A549 (cell line): ENCODE measurements at regions not wholly inside any gene's neighbourhood (a gene's known extent, or its start where the extent isn't known, plus 50 kb on each side); places are given as distances from the start of the nearest gene placed in this dataset.

ENCODE experiments used
- ATAC-seq, 2 experiments: fragments of 200-7000 bp in 1 of 2; fragments of >200 bp in 1 of 2; cut with Nextera tagmentation in 1 of 2; cut with Tn5 transposase in 1 of 2; 3 replicates each; pipeline versions ENCODE4 v1.8.0 to v1.9.1; 2018 to 2020; ENCODE audit warnings: mild to moderate bottlenecking in 1 of 2, moderate library complexity in 1 of 2
- CTCF ChIA-PET: fragments of 300-600 bp; sonication (Branson Sonifier 250); formaldehyde crosslinking; extraction: SDS; loops from one replicate; lab custom pipeline; 2021; ENCODE audit warnings: antibody characterized with exemption, inconsistent platforms; lab: Yijun Ruan, JAX
- POLR2A ChIA-PET: fragments of 350-600 bp; formaldehyde crosslinking; extraction: SDS; loops from one replicate; lab custom pipeline; 2021; ENCODE audit warnings: antibody characterized with exemption, inconsistent platforms; lab: Yijun Ruan, JAX
- DNase-seq, 2 experiments: peaks; one replicate each; pipeline versions ENCODE4 v3.0.0 to v3.0.0-alpha.2; 2011 to 2016; ENCODE audit warnings: low read depth in 1 of 2, low spot score in 1 of 2
- FAIRE-seq: peaks from 2 replicates; lab custom pipeline; 2011; peaks lifted over from hg19 to GRCh38; lab: Jason Lieb, UNC
- H3K27ac ChIP-seq, 2 experiments: fragments of >200 bp; sonication (Bioruptor Twin); formaldehyde crosslinking; 3 replicates each; pipeline ENCODE4 v1.5.1; 2016 to 2017
- H3K4me1 ChIP-seq: fragments of >200 bp; sonication (Bioruptor Twin); formaldehyde crosslinking; 3 replicates; pipeline ENCODE4 v1.6.1; 2016
- H3K4me2 ChIP-seq: fragments of >200 bp; sonication (Bioruptor Twin); formaldehyde crosslinking; 3 replicates; pipeline ENCODE4 v1.6.1; 2016
- H3K4me3 ChIP-seq: fragments of >200 bp; sonication (Bioruptor Twin); formaldehyde crosslinking; 3 replicates; pipeline ENCODE4 v1.5.1; 2016
- H3K9me3 ChIP-seq: fragments of >200 bp; sonication (Bioruptor Twin); formaldehyde crosslinking; 3 replicates; pipeline ENCODE4 v1.6.1; 2016
- BCL3 ChIP-seq: fragments of >200 bp; sonication (Bioruptor Twin); formaldehyde crosslinking; IDR thresholded peaks from 3 replicates; pipeline ENCODE4 v1.6.1; 2016
- BHLHE40 ChIP-seq: IDR thresholded peaks from 2 replicates; pipeline ENCODE4 v1.6.1; 2012; ENCODE audit warnings: low read depth, low read length, inconsistent platforms
- CBX2 ChIP-seq: fragments of 200-600 bp; sonication (generic); IDR thresholded peaks from 2 replicates; pipeline ENCODE4 v1.6.1; 2016; ENCODE audit warnings: low read depth, mild to moderate bottlenecking, borderline replicate concordance
- CHD2 ChIP-seq: fragments of 150-350 bp; IDR thresholded peaks from 2 replicates; pipeline ENCODE4 v1.6.1; 2014; ENCODE audit warnings: low read length; ENCODE audit not compliant: partially characterized antibody
- E2F6 ChIP-seq: IDR thresholded peaks from 2 replicates; pipeline ENCODE4 v1.6.1; 2012; ENCODE audit warnings: low read depth, borderline replicate concordance
- EHF ChIP-seq: fragments of 250-450 bp; sonication (Bioruptor Pico); IDR thresholded peaks from 2 replicates; pipeline ENCODE4 v1.5.0; 2020; ENCODE audit warnings: mild to moderate bottlenecking
- ELK1 ChIP-seq: fragments of 150-350 bp; IDR thresholded peaks from 2 replicates; pipeline ENCODE4 v1.6.1; 2014; ENCODE audit warnings: low read depth, mild to moderate bottlenecking, low read length
- FOSL2 ChIP-seq, 2 experiments: fragments of 450-650 bp in 1 of 2; fragments of >200 bp in 1 of 2; sonication (Bioruptor Twin) in 1 of 2; formaldehyde crosslinking; IDR thresholded peaks; 2 replicates each; pipeline versions ENCODE4 v1.5.0 to v1.6.1; 2016 to 2020; ENCODE audit warnings: mild to moderate bottlenecking in 1 of 2, moderate library complexity in 1 of 2
- HDAC2 ChIP-seq: fragments of 200-600 bp; sonication (generic); IDR thresholded peaks from 2 replicates; pipeline ENCODE4 v1.6.1; 2016
- HOXA7 ChIP-seq: fragments of 250-450 bp; sonication (Bioruptor Pico); IDR thresholded peaks from 2 replicates; pipeline ENCODE4 v1.5.0; 2020; ENCODE audit warnings: mild to moderate bottlenecking, moderate library complexity
- JUNB ChIP-seq: fragments of >200 bp; sonication (Bioruptor Twin); formaldehyde crosslinking; IDR thresholded peaks from 2 replicates; pipeline ENCODE4 v1.6.1; 2016
- MAFK ChIP-seq: fragments of 450-650 bp; IDR thresholded peaks from 2 replicates; pipeline ENCODE4 v1.6.1; 2014; ENCODE audit not compliant: partially characterized antibody
- NFE2L2 ChIP-seq: fragments of 150-350 bp; conservative IDR thresholded peaks from 2 replicates; pipeline ENCODE4 v1.6.1; 2014; ENCODE audit warnings: low read length
- PHF8 ChIP-seq: fragments of 200-600 bp; sonication (generic); IDR thresholded peaks from 2 replicates; pipeline ENCODE4 v1.6.1; 2016; ENCODE audit warnings: low read depth, mild to moderate bottlenecking, antibody characterized with exemption, moderate library complexity, borderline replicate concordance
- RAD21 ChIP-seq, 2 experiments: fragments of >200 bp in 1 of 2; sonication (Bioruptor Twin) in 1 of 2; formaldehyde crosslinking in 1 of 2; IDR thresholded peaks in 1 of 2; conservative IDR thresholded peaks in 1 of 2; 2 replicates in 1 of 2; 3 replicates in 1 of 2; pipeline ENCODE4 v1.6.1; 2012 to 2018; ENCODE audit warnings: inconsistent platforms in 1 of 2
- RARB ChIP-seq: fragments of 250-450 bp; sonication (Bioruptor Pico); IDR thresholded peaks from 2 replicates; pipeline ENCODE4 v1.8.0; 2021; ENCODE audit warnings: mild to moderate bottlenecking, moderate library complexity
- RFX5 ChIP-seq: fragments of 450-650 bp; IDR thresholded peaks from 2 replicates; pipeline ENCODE4 v1.7.1; 2014; ENCODE audit warnings: antibody characterized with exemption, mild to moderate bottlenecking, moderate library complexity
- TFCP2L1 ChIP-seq: fragments of 250-450 bp; sonication (Bioruptor Pico); IDR thresholded peaks from 2 replicates; pipeline ENCODE4 v1.5.0; 2021; ENCODE audit warnings: mild to moderate bottlenecking
- ZC3H11A ChIP-seq: fragments of 450-650 bp; IDR thresholded peaks from 2 replicates; pipeline ENCODE4 v1.6.1; 2014; ENCODE audit warnings: antibody characterized with exemption, mild to moderate bottlenecking
- ZFP36 ChIP-seq: fragments of 450-650 bp; IDR thresholded peaks from 2 replicates; pipeline ENCODE4 v1.6.1; 2014; ENCODE audit warnings: borderline replicate concordance; ENCODE audit not compliant: partially characterized antibody
- ZSCAN20 ChIP-seq: fragments of 250-450 bp; sonication (Bioruptor Pico); IDR thresholded peaks from 2 replicates; pipeline ENCODE4 v1.8.0; 2022; ENCODE audit warnings: mild to moderate bottlenecking, moderate library complexity
- WGBS: methylation state at CpG from one replicate; pipeline ENCODE4 v1.1.6; 2017; ENCODE audit errors: missing lambda C conversion rate; 5-methylcytosine and 5-hydroxymethylcytosine counted together
- TF ChIP-seq, protein P1 (sequence below): fragments of >200 bp; sonication (Bioruptor Twin); formaldehyde crosslinking; IDR thresholded peaks from 3 replicates; pipeline ENCODE4 v1.5.1; 2016

- FAIRE-seq = no peak
- no peak for DNase-seq
- no peaks in the 10 kb centered on the region for H3K9me3 ChIP-seq
- 10% methylated on average over 7 of the region's 7 CpGs for WGBS
- no peak for TF ChIP-seq PHF8
- TF ChIP-seq ELK1 = no peak
- TF ChIP-seq TFCP2L1 = no peak
- no peak for TF ChIP-seq CHD2
- no peak for TF ChIP-seq EHF (CRISPR knock-in tag)
- TF ChIP-seq RAD21 (conservative IDR thresholded peaks at IDR 0.05 in 1 of 2, IDR thresholded peaks at IDR 0.05 in 1 of 2) = no peak
- no peak for TF ChIP-seq E2F6
- no peak overlapping the region for H3K4me2 ChIP-seq
- no peaks in the 10 kb centered on the region for H3K4me1 ChIP-seq
- no peak for ATAC-seq
- H3K4me3 ChIP-seq = no peak overlapping the region
- ChIA-PET CTCF (interaction anchor here (1.2 kb wide), 1 partner anchor 34 kb away, joined by 3 read pairs; no protein-coding TSS in a partner anchor), POLR2A (no interaction called here)
- H3K27ac ChIP-seq = no peak overlapping the region
Observed at GRCh38 chr4:18935659-18936345, 914.2 kb upstream of the LCORL start.

- ChIA-PET POLR2A (no interaction called here), CTCF (no interaction called here)
- Histone ChIP-seq H3K27ac (no peak overlapping the region), H3K4me1 (no peaks in the 10 kb centered on the region), H3K9me3 (no peaks in the 10 kb centered on the region), H3K4me2 (no peak overlapping the region), H3K4me3 (no peak overlapping the region)
- WGBS = 2% methylated on average over 4 of the region's 4 CpGs
- DNase-seq (no peak), ATAC-seq (no peak), FAIRE-seq (no peak)
- TF ChIP-seq MAFK (no peak), ZSCAN20 (CRISPR knock-in tag) (no peak), HDAC2 (no peak), NFE2L2 (no peak), ZC3H11A (no peak), RARB (CRISPR knock-in tag) (no peak), FOSL2 (IDR thresholded peaks at IDR 0.05) (no peak), FOSL2 (CRISPR knock-in tag; IDR thresholded peaks at IDR 0.05) (no peak), RFX5 (no peak), HOXA7 (no peak), ZFP36 (no peak), JUNB (no peak)
Observed at GRCh38 chr4:18934197-18934596, 912.6 kb upstream of the LCORL start.

- ChIA-PET POLR2A (no interaction called here), CTCF (no interaction called here)
Observed at GRCh38 chr4:18932730-18933339, 911.3 kb upstream of the LCORL start.

More at GRCh38 chr4:18932730-18933339, 911.3 kb upstream of the LCORL start:
- DNase-seq (no peak), ATAC-seq (no peak)
- Histone ChIP-seq H3K4me2 (no peak overlapping the region), H3K4me3 (no peak overlapping the region)
- WGBS = 0% methylated on average over 1 of the region's 1 CpG
- TF ChIP-seq, protein P1, sequence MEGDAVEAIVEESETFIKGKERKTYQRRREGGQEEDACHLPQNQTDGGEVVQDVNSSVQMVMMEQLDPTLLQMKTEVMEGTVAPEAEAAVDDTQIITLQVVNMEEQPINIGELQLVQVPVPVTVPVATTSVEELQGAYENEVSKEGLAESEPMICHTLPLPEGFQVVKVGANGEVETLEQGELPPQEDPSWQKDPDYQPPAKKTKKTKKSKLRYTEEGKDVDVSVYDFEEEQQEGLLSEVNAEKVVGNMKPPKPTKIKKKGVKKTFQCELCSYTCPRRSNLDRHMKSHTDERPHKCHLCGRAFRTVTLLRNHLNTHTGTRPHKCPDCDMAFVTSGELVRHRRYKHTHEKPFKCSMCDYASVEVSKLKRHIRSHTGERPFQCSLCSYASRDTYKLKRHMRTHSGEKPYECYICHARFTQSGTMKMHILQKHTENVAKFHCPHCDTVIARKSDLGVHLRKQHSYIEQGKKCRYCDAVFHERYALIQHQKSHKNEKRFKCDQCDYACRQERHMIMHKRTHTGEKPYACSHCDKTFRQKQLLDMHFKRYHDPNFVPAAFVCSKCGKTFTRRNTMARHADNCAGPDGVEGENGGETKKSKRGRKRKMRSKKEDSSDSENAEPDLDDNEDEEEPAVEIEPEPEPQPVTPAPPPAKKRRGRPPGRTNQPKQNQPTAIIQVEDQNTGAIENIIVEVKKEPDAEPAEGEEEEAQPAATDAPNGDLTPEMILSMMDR = no peak
- TF ChIP-seq MAFK = no peak
- no peak for TF ChIP-seq CBX2
- TF ChIP-seq BHLHE40 = no peak
- TF ChIP-seq JUNB = no peak
- TF ChIP-seq BCL3 = no peak
- TF ChIP-seq, all 56 proteins: peak for 0
- H3K9me3 ChIP-seq = no peaks in the 10 kb centered on the region
- FAIRE-seq = no peak
- H3K4me1 ChIP-seq = no peaks in the 10 kb centered on the region
- no peak overlapping the region for H3K27ac ChIP-seq
